Stimulated activated CD4-positive, alpha-beta T cell treated with anti-CD3 and anti-CD28 coated beads, Interleukin-15, amount 100 ng/mL, for 1 hour (primary cell): ENCODE measurements at regions not wholly inside any gene's neighbourhood (a gene's known extent, or its start where the extent isn't known, plus 50 kb on each side); places are given as distances from the start of the nearest gene placed in this dataset.

ENCODE experiments used
- DNase-seq, 2 donors: peaks; one replicate each; pipeline ENCODE4 v3.0.0-alpha.2; 2020; ENCODE audit warnings: low read depth in 1 of 2, low spot score in 1 of 2

DNA sequence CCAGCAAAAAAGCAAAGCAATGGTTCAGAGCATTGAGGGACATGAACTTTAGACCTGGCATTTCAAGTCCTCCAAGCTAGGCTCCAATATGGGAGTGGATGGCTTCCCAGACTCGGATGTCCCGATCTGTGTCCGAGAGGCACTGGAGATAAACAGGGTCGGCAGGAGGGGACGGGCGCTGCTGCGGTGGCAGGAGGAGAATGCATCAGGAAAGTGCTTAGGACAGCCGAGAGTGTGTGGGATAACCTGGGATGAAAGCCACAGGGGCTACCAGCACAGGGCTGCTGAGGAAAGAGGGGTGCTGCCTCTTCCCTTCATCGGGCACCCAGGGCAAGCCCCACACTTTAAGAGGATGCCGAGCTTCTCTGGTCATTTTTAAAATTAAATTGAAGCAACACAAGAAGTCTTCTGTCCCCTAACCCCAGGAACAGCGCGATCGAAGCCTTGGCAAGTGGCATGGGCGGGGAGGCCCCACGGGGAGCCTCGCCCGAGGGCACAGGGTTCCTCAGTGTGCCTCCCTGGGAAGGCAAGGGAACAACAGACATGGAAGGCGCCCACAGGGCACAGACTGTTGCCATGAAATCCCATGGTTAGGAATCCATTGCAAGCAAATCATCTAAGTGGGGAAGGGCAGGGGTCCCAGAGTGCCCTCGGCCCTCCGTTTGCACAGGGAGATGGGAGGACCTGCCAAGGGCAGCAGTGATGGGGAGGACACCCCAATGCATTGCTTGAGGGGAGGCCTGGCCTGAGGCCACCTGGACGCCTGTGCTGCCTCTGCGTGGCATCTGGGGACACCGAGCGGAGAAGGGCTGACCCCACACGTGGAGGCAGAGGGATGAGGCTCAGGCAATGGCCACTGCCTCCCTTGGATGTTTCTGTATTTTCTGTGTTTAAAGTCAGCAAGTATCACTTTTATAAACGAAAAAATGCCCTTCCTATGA lies 78.5 kb upstream of the GPC1 start:
- no peak for DNase-seq

DNA sequence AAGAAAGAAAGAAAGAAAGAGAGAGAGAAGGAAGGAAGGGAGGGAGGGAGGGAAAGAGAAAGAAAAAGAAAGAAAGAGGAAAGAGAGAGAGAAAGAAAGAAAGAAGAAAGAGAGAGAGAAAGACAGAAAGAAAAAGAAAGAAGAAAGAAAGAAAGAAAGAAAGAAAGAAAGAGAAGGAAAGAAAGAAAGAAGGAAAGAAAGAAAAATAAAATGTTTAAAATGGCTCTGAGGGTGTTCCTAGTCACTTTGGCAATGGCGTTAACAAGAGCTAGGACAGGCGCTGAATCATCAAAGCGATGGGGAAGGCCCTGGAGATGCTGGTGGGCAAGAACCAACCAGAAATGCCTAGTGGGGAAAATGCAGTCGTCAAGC lies 77.8 kb upstream of the GPC1 start:
- DNase-seq: no peak

DNA sequence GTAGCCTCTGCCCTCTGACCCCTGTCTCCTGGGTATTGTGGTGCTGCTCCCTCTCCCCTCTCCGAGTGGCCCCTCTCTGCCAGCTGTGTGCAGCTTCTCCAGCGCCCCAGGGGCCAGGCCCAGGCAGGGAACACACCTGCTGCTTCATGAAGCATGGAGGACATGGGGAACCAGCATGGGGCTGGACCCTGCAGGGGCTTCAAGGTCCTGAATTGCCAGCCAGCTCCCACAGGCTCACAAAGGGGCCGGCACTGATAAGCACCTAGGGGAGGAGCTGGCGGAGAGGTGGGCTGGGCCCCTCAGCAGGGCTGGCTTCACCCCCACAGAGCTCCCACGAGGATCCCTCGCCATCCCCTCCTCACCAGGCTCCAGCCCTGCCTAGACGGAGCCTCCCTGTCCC lies 77.4 kb upstream of the GPC1 start:
- DNase-seq: no peak

DNA sequence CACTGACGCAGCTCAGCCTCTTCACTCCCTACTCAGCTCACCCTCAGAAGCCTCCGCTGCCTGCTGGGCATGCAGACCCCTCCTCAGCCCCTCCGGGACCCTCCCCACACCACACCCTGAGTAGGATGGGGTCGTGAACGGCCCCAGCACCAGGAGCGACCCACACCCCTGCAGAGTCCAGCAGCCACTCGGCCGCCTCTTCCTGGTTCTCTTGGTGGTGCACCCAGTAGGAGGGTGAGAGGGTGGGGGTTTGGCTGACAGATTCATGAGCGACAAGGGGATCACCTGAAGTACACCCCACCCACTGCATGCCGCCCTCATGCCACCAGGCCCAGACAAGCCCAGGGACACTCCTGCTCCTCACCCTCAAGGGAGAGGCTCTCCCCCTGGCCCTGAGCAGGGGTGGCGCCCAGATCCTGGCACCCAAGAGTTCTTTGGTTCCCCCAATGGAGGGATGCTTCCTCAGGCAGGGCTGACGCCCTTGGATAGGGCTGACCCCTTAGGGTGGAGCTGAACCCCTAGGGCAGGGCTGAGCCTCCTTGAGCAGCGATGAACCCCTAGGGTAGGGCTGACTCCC lies 76.6 kb upstream of the GPC1 start:
- no peak for DNase-seq

DNA sequence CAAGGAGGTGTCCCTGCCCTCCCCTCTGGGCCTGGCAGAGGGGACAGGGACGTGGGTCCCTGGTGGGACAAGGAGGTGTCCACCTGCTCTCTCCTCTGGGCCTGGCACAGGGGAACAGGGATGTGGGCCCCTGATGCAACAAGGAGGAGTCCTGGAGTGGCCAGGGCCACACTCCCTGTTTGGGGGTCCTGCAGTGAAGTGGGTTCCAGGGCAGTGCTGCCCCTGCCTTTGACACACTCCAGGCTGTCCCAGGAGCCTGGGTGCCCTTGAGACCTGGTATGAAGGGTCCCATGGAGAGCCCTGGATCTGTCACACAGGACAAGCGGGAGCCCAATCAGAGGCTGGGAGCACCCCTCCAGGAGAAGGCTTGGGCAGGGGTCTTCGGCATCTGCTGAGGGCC lies 75.8 kb upstream of the GPC1 start:
- no peak for DNase-seq

DNA sequence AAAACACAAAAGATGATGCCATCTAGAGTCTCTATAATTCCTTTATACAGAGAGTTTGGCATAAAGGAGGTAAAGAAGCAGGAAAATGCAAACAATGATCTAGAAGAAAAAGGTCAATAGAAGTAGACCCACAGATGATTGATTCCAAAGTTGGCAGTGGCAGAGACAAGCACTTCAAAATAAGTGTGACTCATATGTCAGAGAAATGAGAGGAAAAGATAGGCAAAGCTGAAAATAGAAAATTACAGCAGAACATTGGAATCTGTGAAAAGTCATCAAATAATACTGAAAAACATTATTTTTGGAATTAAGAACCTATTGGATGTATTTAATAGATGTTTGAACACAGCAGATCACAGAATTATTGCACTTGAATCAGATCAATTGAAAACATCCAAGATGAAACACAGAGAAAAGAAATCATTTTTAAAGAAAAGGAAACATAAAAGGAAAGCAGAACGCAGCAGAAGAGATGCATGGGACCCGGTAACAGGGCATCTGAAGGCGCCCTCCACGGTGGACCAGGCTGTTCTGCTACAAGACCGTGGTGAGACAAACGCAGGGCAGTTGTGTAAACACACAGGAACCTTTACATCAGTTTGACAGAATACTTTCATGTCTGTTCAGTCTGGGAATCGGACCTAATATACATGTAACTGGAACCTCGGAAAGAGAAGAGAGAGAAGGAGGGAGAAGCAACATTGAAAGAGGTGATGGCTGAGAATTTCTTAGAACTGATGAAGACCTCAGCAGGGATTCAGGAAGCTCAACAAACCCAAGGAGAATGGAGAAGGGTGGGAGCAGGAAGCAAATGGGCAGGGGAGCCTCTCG lies 74.6 kb upstream of the GPC1 start:
- no peak for DNase-seq

DNA sequence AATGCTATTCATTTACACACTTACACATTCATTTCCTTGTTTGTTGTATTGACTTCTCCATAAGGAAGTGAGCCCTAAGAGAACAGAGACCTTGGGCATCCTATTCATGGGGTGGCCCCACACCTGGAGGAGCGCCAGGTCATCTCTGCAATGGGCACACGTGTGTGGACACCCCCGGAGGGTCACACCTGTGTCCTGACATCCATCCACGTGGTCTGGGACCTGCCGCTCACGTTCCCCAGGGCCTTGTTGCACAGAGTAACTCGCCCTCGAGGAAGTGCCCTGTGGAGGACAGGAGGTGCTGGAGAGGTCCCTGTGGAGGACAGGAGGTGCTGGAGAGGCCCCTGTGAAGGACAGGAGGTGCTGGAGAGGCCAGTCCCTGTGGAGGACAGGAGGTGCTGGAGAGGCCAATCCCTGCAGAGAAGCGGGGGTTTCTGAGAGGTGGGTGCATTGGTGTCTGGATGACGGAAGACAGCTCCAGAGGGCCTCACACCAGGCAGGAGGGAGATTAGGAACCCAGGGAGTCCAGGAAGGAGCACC lies 73.2 kb upstream of the GPC1 start:
- DNase-seq: no peak

DNA sequence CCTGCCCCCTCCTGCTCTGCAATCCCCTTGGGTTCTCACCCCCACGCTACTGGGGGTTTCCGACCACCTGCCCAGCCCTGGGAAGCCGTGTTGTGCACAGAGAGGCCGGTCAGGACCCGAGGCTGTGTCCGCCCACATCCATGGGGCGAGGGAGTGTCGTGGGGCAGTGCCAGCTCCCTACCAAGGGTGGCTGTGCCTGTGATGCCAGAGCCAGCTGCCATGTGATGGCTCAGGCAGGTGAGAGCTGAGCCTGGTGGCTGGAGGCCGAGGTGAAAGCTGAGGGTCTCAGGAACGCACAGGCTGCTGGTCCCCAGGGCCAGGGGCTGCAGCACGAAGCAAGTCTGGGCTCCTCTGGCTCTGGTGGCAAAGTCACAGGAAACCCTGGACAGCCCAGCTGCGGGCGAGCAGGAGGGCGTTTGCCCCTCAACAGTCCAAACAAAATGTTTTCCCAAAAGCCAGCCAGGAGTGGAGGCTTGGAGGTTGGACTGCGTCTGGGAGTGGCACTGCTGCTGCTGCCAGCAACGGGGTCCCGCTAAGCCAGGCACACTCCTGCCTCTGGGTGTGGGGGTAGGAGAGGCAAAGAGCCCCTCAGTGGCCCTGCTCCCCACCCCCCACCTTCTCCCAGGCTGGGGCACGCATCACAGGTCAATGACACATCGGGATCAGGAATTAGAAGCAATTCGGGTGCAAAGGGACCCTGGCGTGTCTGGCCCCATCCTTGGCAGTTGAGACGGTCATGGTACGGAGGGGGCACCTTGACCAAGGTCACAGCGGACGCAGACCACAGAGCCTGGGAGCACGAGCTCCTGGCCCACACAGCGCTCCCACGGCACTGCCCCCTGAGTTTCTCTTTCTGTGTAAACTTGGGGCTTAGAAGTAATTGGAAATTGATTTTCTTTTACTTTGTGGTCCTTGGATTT lies 72.4 kb upstream of the GPC1 start:
- no peak for DNase-seq

DNA sequence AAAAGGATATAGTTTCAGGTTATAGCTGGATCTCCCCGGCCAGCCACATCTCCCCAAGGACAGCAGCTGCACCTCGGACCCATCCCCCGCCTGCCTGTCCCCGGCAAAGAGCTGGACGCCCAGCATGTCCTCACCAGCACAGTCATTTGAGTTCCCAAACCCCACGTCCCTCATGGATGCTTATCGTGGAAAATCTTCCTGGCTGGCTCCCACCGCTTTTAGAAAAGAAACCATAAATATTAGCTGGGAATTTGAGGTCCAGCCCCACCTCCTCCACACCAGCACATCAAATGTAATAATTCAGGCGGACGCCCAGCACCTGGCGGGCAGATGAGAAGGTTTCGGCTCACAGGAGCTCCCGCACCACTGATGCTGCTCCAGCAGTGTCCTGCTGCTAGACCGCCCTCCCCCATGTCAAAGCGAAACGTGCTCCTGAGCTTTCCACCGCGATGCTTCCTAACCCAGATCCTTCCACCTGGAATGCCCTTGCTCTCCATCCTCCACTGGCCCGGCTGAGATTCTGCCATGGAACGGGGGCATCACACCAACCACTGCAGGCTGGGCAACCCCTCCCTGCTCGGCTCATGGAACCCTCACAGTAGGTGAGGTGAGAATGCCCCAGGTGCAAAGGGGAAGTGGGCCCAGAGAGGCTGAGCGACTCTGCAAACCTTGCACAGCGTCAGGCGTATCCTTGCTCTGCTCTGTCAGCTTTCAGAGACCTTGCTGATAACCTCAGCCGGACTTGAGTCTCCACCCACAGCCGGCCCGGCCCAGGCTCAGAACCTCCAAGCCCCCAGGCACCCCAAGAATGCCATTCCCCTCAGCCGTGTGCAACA lies 71.5 kb upstream of the GPC1 start:
- DNase-seq: no peak

DNA sequence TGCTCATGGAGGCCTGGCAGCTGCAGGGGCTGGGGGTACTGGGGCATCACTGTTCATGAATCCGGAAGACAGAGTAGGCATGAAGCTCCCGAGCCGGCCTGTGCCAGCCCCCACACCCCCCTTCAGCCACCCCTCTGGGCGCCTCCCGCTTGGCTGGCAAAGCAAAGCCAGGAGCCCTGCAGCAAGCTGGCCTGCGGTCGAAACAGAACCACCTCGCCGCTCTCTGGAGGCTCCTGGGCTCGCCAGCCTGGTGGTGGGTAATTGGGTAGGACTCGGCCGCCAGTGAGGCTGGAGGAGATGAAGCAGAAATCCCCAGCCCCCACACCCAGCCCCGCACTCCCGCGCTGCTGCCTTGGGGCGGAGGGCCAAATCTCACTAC lies 70.9 kb upstream of the GPC1 start:
- DNase-seq: no peak

DNA sequence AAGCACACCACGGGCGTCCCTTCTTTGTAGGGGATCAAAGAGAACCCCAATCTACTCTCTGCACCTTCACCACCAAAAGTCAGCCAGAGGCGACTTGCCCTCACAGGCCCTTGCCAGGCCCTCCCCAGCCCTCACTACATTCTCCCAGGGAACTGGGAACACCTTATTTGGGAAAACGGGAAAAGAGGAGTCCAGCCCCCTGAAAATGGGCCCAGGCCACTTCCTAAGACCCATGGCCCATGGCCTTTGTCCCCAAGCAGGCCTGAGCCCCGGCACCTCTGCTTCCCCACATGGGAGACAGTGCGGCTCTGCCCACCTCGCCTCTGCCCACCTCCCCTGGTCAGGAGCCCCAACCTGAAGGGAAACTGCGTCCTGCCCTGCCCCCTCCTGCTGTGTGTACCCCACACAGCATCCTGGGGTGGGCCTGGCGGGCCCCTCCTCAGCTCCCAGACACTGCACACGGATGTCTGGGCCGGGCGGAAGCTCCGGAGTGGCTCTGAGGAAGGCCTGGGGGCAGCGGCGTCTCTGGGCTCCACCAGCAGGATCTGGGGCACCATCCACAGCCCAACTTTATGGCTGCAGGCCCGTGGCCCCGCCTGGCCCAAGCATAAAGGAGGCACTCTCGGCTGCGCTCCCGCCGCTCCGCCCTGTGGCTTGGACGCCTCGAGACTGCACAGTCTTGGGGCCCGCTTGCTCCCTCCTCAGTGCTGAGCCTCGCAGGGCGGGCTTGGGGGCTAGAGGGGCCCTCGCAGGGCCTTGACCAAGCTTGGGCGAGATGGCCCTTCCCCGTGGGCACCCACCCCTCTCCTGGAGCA lies 70.3 kb upstream of the GPC1 start:
- DNase-seq: no peak

DNA sequence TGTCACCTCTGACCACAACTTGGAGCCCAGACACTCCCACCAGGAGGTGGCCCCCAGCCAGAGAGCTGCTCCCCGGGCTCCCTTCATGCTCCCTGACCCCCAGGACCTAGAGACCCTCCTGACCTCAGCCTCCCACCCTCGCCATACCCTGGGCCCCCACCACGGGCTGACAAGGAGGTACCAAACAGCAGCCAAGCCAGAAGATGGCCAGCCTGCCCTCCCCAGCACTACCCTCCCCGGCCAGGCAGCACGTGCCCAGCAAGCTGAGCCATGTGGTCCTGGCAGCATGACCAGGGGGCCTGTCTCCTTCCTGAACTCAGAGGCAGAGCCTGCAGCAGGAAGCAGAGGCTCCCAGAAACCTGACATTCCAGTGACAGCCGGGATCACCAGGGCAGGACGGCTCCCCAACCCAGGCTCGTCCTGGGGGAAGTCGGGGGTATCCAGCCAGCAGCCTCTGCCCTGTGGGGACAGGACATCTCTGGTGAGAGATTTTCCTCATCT lies 69.4 kb upstream of the GPC1 start:
- DNase-seq: no peak

DNA sequence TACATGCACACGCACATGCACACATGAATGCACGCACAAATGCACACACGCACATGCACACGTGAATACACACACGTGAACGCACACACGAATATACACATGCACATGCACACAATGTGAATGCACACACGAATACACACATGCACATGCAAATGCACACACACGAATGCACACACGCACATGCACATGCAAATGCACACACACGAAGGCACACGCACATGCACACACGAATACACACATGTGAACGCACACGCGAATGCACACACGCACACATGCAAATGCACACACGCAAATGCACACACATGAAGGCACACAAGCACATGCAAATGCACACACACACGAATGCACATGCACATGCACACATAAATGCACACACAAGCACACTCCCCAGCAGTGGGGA lies 68.6 kb upstream of the GPC1 start:
- DNase-seq: no peak

DNA sequence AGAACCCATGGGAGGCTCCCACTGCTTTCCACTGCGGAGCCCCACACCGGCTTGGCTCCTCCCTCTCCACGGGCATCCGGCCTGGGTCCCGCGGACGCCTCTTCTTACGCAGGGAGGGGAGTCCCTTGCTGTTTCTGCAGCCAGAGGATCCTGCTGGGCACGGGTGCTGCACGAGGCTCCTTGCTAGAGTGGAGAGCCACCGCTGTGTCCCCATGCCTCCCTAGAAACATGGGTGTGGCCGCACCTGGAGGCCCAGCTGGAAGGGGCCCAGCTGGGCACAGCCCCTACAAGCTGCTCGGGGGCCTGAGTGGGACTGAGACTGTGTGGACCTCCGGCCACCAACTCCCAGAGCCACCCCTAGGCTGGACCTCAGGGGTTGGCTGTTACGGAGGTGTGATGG lies 67.7 kb upstream of the GPC1 start:
- DNase-seq: no peak

DNA sequence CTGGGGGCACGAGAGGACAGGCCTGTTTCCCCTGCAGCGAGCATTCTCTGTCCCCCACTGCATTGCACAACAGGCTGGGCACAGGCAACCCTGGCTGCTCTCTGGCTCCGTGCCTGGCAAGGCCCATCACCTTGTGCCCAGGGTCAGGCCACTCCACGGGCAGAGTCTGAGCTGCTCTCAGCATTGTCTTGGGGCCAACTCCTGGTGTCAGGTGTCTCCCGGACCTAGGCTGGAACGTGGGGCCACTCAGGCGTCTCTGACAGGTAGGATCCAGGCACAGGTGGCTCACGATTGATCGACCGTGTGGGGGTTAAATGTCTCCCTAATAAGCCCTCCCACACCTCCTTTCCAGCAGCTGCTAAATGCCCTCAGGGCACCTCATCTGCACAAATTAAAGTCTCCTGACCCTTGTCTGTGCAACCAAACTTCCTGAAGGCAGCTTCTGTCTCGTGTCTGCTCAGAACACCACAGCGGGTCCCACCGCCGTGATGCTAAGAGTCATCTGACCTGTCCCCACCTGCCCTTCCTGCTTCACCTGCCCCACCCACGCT lies 66.6 kb upstream of the GPC1 start:
- DNase-seq: no peak

DNA sequence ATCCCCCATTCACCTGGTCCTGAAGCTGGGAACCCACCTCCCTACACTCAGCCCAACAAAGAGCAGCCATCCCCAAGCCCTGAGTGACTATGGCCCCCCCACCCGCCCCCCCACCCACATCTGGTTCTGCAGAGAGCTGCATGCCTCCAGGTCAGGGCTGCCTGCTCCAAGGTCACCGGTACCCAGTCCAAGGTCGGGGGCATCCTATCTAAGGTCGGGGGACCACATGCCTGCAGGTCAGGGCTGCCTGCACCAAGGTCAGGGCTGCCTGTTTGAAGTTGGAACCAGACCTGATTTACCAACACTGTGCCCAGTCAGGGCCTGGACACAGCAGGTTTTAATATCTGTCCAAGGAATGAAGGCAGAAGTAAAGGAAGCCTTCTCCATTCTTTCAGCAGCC lies 66.1 kb upstream of the GPC1 start:
- no peak for DNase-seq

DNA sequence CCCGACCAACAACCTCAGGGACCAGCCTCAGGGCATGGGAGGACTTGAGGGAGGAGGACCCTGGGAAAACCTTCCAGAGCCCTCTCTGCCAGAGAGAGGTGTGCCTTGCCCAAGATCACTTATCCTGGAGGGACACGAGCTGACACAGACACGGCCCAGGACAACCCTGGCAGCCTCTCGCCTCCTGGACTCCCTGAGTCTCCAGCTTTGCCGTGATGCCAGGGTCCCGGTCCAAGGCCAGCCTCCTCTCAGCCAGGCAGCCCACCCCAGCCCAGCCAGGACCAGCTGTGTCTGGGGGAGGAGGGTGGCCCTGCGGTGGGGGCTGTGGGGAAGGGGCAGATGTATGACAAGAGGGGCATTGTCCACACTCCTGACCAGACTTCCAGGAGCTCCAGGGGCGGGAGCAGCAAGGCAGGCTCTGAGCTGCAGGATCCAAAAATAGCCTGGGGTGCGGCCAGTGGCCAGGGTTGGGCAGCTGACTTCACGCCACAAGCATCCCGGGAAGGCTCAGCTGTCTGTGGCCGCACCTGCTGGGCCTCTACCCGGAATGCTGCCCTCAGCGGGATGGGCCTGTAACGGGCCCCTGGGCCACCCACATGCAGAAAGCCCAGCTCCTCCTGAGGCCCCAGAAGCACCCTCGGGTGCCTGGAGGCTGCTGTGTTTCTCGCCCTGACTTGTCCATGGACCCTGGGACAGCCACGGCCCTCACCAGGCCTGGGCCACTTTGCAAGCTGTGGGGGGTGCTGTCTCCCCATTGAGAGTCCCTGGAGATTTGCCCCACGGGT lies 65.5 kb upstream of the GPC1 start:
- DNase-seq: no peak
